ENCODE measurements at regions not wholly inside any gene's neighbourhood (a gene's known extent, or its start where the extent isn't known, plus 50 kb on each side); places are given as distances from the start of the nearest gene placed in this dataset.

DNA sequence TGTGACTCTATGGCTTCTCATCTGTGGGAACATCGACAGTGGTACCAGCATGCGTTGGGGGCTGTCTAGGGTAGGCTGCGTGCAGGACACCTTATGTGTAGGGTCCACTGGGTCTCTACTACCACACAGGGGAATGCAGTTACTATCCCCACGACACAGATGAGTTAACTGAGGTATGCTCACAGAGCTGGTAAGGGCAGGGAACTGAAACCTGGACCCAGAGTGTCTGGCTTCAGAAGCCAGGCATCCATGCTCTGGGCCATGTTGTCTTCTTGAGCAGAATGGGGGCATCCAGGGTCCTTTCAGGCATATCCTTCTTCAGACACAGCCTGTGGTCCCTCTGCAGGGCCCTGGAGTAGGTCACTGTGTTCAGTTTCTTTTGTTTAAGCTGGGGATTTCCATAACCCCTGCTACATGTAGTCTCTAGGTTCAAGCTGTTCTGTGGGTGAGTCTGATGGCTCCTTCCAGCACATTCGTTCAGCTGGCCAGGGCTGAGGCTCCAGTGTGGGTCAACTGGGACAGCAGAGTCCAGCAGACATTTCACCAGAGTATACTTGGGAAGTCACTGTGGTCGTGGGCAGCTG lies 148.8 kb downstream of the GADD45G start:
- ATAC-seq (ENCODE audit: low FRiP score), result no peak
- whole genome bisulfite sequencing, 2 donors, result 90 to 94% methylated on average over 6 of the region's 6 CpGs
- no peaks in the 10 kb centered on the region for H3K9me3 ChIP-seq (ENCODE audit: control insufficient read depth, low read length)
- intact Hi-C loops (cut with DNase I), result no loop called here
- no peak for DNase-seq
- no peaks in the 10 kb centered on the region for H3K27me3 ChIP-seq (ENCODE audit: control insufficient read depth in 1 of 2, insufficient read depth in 2 of 2, low read length in 1 of 2)
- no peak overlapping the region for H3K27ac ChIP-seq (ENCODE audit: low read depth in 1 of 2, low read length in 2 of 2)
- no peak overlapping the region for H3K4me3 ChIP-seq (ENCODE audit: low read length in 2 of 2)
- H3K4me1 ChIP-seq (ENCODE audit: control insufficient read depth in 1 of 2, insufficient read depth in 2 of 2, low read length in 2 of 2), result no peaks in the 10 kb centered on the region
- no peaks in the 10 kb centered on the region for H3K36me3 ChIP-seq (ENCODE audit: control insufficient read depth in 1 of 2, insufficient read depth in 2 of 2, low read length in 1 of 2)

GRCh38 chr9:89754193-89754592 lies 149.4 kb downstream of the GADD45G start:
- WGBS, 2 donors, result 94 to 100% methylated on average over 1 of the region's 1 CpG
- ATAC-seq (ENCODE audit: low FRiP score) (no peak), DNase-seq (no peak)
- no peak overlapping the region for H3K27ac ChIP-seq (ENCODE audit: low read depth in 1 of 2, low read length in 2 of 2)
- H3K27me3 ChIP-seq (ENCODE audit: control insufficient read depth in 1 of 2, insufficient read depth in 2 of 2, low read length in 1 of 2), result no peaks in the 10 kb centered on the region
- no peak overlapping the region for H3K4me3 ChIP-seq (ENCODE audit: low read length in 2 of 2)
- intact Hi-C loops (cut with DNase I), result no loop called here
- no peaks in the 10 kb centered on the region for H3K4me1 ChIP-seq (ENCODE audit: control insufficient read depth in 1 of 2, insufficient read depth in 2 of 2, low read length in 2 of 2)
- H3K36me3 ChIP-seq (ENCODE audit: control insufficient read depth in 1 of 2, insufficient read depth in 2 of 2, low read length in 1 of 2), result no peaks in the 10 kb centered on the region
- H3K9me3 ChIP-seq (ENCODE audit: control insufficient read depth, low read length), result no peaks in the 10 kb centered on the region

DNA sequence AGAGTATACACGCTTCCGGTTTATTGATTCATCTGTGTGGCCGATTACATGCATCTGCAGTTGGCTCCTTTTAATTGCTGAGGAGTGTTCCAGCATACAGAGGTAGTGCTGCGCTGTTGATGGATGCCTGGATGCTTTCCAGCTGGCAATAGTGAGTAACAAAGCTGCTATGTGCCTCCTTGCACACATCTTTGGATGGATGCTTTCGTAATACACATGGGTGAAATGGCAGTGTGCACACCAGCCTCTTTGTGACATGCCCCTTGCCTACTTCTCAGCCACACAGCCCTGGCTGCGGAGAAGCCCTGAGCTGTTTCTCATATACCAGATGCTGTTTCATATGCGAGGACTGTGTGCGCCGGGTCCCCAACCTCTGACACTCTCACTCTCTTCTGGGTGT lies 151.0 kb downstream of the GADD45G start:
- H3K9me3 ChIP-seq (ENCODE audit: control insufficient read depth, low read length), result no peaks in the 10 kb centered on the region
- H3K27me3 ChIP-seq (ENCODE audit: control insufficient read depth in 1 of 2, insufficient read depth in 2 of 2, low read length in 1 of 2), result no peaks in the 10 kb centered on the region
- intact Hi-C loops (cut with DNase I), result no loop called here
- WGBS, 2 donors, result 62 to 71% methylated on average over 9 of the region's 9 CpGs
- H3K4me3 ChIP-seq (ENCODE audit: low read length in 2 of 2), result no peak overlapping the region
- DNase-seq (no peak), ATAC-seq (ENCODE audit: low FRiP score) (no peak)
- no peaks in the 10 kb centered on the region for H3K4me1 ChIP-seq (ENCODE audit: control insufficient read depth in 1 of 2, insufficient read depth in 2 of 2, low read length in 2 of 2)
- no peaks in the 10 kb centered on the region for H3K36me3 ChIP-seq (ENCODE audit: control insufficient read depth in 1 of 2, insufficient read depth in 2 of 2, low read length in 1 of 2)
- no peak overlapping the region for H3K27ac ChIP-seq (ENCODE audit: low read depth in 1 of 2, low read length in 2 of 2)

DNA sequence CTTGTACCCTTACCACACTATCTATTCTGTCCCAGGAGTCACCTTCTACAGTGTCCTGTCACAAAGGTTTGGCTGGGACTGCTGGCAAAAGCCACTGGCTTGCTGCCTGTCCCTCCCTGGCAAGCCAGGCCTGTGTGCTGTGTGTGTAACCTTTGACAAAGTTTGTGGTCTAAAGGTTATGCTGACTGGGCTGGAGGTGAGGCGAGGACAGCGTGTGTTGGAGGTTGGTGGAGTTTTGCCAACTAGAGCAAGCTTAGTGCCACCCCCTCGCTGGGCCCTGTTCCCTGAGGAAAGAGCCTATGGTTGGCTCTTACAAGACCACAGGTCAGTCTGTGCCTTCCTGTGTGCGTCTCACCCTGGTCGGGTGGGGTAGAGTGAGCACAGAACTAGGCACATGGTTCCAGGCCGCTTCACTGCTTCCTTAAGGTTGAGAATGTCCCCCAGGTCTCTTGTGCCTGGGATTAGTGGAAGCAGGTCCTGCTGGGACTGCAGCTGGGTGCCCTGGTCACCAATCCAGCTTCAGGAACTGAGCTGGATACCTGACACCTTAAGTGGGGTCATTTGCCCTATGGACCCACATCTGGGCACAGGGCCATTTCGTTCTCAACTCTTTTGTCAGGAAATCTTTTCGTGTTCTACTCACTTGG lies 152.2 kb downstream of the GADD45G start:
- Histone ChIP-seq H3K36me3 (ENCODE audit: control insufficient read depth in 1 of 2, insufficient read depth in 2 of 2, low read length in 1 of 2) (no peaks in the 10 kb centered on the region), H3K27me3 (ENCODE audit: control insufficient read depth in 1 of 2, insufficient read depth in 2 of 2, low read length in 1 of 2) (no peaks in the 10 kb centered on the region), H3K9me3 (ENCODE audit: control insufficient read depth, low read length) (no peaks in the 10 kb centered on the region), H3K4me3 (ENCODE audit: low read length in 2 of 2) (no peak overlapping the region), H3K4me1 (ENCODE audit: control insufficient read depth in 1 of 2, insufficient read depth in 2 of 2, low read length in 2 of 2) (no peaks in the 10 kb centered on the region), H3K27ac (ENCODE audit: low read depth in 1 of 2, low read length in 2 of 2) (no peak overlapping the region)
- intact Hi-C loops (cut with DNase I), result no loop called here
- DNase-seq (no peak), ATAC-seq (ENCODE audit: low FRiP score) (peak; percentile 46)
- WGBS, 2 donors, result 68 to 82% methylated on average over 8 of the region's 8 CpGs

DNA sequence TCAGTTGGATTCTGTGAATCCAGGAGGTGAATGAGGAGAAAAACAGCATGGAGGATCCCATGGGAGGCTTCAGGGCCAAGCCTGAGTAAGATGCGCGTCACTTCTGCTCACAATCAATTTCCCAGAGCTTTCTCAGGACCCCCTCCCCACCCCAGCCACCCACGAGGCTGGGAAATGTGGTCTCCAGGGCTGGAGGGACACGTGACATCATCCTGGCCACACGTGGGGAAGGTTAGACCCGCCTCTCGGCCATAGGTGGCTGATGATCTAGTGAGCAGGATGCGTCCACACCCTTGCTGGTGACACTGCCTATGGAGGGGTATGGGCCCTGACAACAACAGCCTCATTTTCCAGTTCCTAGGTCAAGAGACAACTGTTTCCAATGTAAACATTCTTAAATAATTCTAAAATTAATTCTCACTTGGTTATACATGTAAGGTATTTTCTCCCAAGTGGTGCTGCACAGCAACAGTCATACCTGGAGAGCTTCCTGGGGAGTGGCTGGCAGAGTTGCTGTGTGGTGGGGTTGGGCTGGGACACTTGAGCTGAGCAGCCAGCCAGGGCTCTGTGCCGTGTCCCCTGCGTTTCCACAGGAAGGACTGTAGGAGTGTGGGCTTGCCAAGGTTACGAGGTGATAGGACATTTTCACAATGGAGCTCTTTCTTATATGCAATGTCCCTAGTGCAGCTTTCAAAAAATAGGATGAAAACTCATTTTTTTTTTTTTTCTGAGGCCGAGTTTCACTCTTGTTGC lies 153.1 kb downstream of the GADD45G start:
- intact Hi-C loops (cut with DNase I), result no loop called here
- no peaks in the 10 kb centered on the region for H3K36me3 ChIP-seq (ENCODE audit: control insufficient read depth in 1 of 2, insufficient read depth in 2 of 2, low read length in 1 of 2)
- no peak overlapping the region for H3K27ac ChIP-seq (ENCODE audit: low read depth in 1 of 2, low read length in 2 of 2)
- 87 to 95% methylated on average over 12 of the region's 12 CpGs for WGBS, 2 donors
- no peaks in the 10 kb centered on the region for H3K9me3 ChIP-seq (ENCODE audit: control insufficient read depth, low read length)
- ATAC-seq (ENCODE audit: low FRiP score) (no peak), DNase-seq (no peak)
- no peaks in the 10 kb centered on the region for H3K27me3 ChIP-seq (ENCODE audit: control insufficient read depth in 1 of 2, insufficient read depth in 2 of 2, low read length in 1 of 2)
- H3K4me1 ChIP-seq (ENCODE audit: control insufficient read depth in 1 of 2, insufficient read depth in 2 of 2, low read length in 2 of 2), result no peaks in the 10 kb centered on the region
- no peak overlapping the region for H3K4me3 ChIP-seq (ENCODE audit: low read length in 2 of 2)

DNA sequence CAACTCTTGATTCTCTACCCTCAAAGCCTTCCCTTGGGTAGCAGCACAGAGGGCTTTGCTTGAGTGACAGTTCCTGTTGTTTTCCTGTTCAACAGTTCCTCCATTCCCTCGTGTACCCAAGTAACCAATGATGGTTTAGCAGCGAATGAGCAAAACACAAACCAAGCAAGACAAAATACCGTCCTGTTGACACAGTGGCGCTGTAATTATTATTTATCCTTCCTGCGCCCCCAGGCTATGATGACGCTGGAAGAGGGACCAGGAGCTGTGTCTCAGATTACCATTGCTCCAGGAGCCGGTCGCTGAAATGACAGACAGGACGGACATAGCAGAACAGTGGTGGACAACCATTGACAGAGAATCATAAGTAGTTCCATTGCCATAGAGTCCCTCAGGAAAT lies 154.8 kb downstream of the GADD45G start:
- intact Hi-C loops (cut with DNase I), result no loop called here
- ATAC-seq (ENCODE audit: low FRiP score) (no peak), DNase-seq (no peak)
- H3K4me3 ChIP-seq (ENCODE audit: low read length in 2 of 2), result no peak overlapping the region
- no peaks in the 10 kb centered on the region for H3K27me3 ChIP-seq (ENCODE audit: control insufficient read depth in 1 of 2, insufficient read depth in 2 of 2, low read length in 1 of 2)
- no peak overlapping the region for H3K27ac ChIP-seq (ENCODE audit: low read depth in 1 of 2, low read length in 2 of 2)
- WGBS, 2 donors, result 66 to 71% methylated on average over 9 of the region's 9 CpGs
- no peaks in the 10 kb centered on the region for H3K9me3 ChIP-seq (ENCODE audit: control insufficient read depth, low read length)
- no peaks in the 10 kb centered on the region for H3K36me3 ChIP-seq (ENCODE audit: control insufficient read depth in 1 of 2, insufficient read depth in 2 of 2, low read length in 1 of 2)
- H3K4me1 ChIP-seq (ENCODE audit: control insufficient read depth in 1 of 2, insufficient read depth in 2 of 2, low read length in 2 of 2), result no peaks in the 10 kb centered on the region

- Histone ChIP-seq H3K4me1 (ENCODE audit: control insufficient read depth in 1 of 2, insufficient read depth in 2 of 2, low read length in 2 of 2) (no peaks in the 10 kb centered on the region), H3K36me3 (ENCODE audit: control insufficient read depth in 1 of 2, insufficient read depth in 2 of 2, low read length in 1 of 2) (no peaks in the 10 kb centered on the region), H3K9me3 (ENCODE audit: control insufficient read depth, low read length) (no peaks in the 10 kb centered on the region), H3K27ac (ENCODE audit: low read depth in 1 of 2, low read length in 2 of 2) (no peak overlapping the region), H3K27me3 (ENCODE audit: control insufficient read depth in 1 of 2, insufficient read depth in 2 of 2, low read length in 1 of 2) (no peaks in the 10 kb centered on the region), H3K4me3 (ENCODE audit: low read length in 2 of 2) (no peak overlapping the region)
- ATAC-seq (ENCODE audit: low FRiP score) (no peak), DNase-seq (no peak)
- intact Hi-C loops (cut with DNase I), result no loop called here
- 96 to 97% methylated on average over 6 of the region's 6 CpGs for WGBS, 2 donors
Measured at GRCh38 chr9:89760123-89760522, 155.3 kb downstream of the GADD45G start.

DNA sequence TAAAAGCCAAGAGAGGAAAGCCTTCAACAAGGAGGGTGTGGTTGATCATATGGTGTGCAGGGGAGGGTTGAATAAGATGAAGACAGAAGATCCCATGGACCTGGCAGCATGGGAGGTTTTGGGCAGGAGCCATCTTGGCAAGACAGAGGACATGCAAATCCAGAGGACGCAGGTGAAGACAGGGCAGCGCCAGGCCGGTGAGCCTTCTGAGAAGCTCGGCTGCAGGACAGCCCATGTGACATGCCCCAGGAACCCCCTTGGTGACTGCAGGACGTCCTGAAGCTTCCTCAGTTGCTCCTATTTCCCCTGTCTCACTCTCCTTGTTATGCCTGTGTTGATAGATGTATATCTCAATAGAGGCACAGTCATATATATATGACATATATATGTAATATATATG lies 159.4 kb downstream of the GADD45G start:
- DNase-seq, result peak in 1 of 2 donors; percentile 34
- Histone ChIP-seq H3K36me3 (ENCODE audit: control insufficient read depth in 1 of 2, insufficient read depth in 2 of 2, low read length in 1 of 2) (no peaks in the 10 kb centered on the region), H3K4me3 (ENCODE audit: low read length in 2 of 2) (no peak overlapping the region), H3K27ac (ENCODE audit: low read depth in 1 of 2, low read length in 2 of 2) (no peak overlapping the region), H3K27me3 (ENCODE audit: control insufficient read depth in 1 of 2, insufficient read depth in 2 of 2, low read length in 1 of 2) (no peaks in the 10 kb centered on the region), H3K4me1 (ENCODE audit: control insufficient read depth in 1 of 2, insufficient read depth in 2 of 2, low read length in 2 of 2) (no peaks in the 10 kb centered on the region), H3K9me3 (ENCODE audit: control insufficient read depth, low read length) (no peaks in the 10 kb centered on the region)
- intact Hi-C loops (cut with DNase I), result no loop called here
- WGBS, 2 donors, result 83 to 95% methylated on average over 5 of the region's 5 CpGs
- no peak for ATAC-seq (ENCODE audit: low FRiP score)
